ENCODE measurements at regions not wholly inside any gene's neighbourhood (a gene's known extent, or its start where the extent isn't known, plus 50 kb on each side); places are given as distances from the start of the nearest gene placed in this dataset.

DNA sequence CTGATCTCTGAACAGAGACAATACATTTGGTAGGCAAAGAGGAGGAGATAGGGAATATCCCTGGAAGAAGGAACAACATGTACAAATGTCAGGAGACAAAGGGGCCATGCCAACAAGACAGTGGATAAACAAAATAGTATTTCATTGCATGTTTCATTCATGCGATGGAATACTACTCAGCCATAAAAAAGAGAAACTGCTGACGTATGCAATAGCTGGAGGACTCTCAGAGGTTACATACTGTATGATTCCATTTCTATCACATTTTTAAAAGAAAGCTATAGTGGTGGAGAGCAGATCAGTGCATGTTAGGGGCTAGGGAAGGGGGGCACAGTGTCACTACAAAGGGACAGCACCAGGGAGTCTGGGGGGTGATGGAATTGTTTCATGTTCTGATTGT lies 572.9 kb upstream of the CADM1 start:
- DNase-seq, result no peak
- Histone ChIP-seq H3K36me3 (no peaks in the 10 kb centered on the region), H3K4me3 (no peak overlapping the region), H3K27ac (no peak overlapping the region), H3K9me3 (no peaks in the 10 kb centered on the region), H3K4me1 (no peaks in the 10 kb centered on the region), H3K27me3 (no peaks in the 10 kb centered on the region)
- TF ChIP-seq CTCF (IDR thresholded peaks at IDR 0.05), result no peak
- TF ChIP-seq POLR2A (IDR thresholded peaks at IDR 0.05), result no peak

DNA sequence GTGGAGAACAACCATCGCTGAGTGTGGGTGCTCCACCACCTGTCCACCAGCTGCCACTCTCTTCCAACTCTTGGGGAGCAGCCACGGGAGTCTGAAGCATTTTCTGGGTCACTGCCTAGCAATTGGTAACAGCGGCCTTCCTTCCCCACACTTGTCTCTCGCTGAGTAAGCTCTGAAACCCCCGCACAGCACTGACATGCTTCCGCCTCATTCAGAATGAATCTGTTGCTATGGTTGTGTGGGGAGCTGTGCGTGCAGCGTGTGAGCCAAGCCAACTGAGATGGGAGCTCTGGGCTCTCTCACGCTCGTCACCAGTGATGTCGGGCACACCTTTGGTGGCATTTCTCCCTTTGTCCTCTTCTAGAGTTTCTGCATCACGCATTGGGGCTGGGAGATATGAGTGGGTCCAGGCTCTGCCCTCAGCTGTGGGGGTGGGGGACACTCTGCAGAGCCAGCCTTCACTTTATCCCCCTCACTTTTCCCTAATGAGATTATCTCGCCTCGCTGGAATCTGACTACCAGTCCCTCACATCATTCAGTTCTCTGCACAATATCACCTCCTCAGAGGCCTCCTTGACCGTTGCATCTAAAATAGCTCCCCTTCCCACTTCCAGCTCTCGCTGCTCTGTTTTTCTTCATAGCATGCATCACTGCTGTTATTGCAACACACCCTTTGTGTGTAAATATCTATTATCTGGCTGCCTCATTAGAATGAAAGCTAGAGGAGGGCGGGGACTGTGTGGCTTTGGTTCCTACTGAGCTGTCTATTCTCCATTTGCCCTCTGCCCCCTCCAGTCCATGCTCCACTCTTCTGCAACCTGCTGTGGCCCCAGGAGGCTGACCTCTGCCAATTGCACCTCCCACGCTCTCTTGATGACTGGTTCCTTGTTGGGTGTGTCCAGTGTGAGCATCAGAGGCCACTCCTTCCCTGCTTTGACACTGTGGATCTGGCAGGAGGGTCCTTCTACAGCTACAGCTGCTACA lies 569.9 kb upstream of the CADM1 start:
- no peak for TF ChIP-seq CTCF (IDR thresholded peaks at IDR 0.05)
- TF ChIP-seq POLR2A (IDR thresholded peaks at IDR 0.05), result no peak
- Histone ChIP-seq H3K4me3 (no peak overlapping the region), H3K36me3 (no peaks in the 10 kb centered on the region), H3K27ac (no peak overlapping the region), H3K27me3 (no peaks in the 10 kb centered on the region), H3K9me3 (no peaks in the 10 kb centered on the region), H3K4me1 (no peaks in the 10 kb centered on the region)
- peak in 1 of 3 donors; percentile 46 for DNase-seq

GRCh38 chr11:116072601-116073410 lies 568.6 kb upstream of the CADM1 start:
- TF ChIP-seq POLR2A (IDR thresholded peaks at IDR 0.05) (no peak), CTCF (IDR thresholded peaks at IDR 0.05) (no peak)
- no peak overlapping the region for H3K27ac ChIP-seq
- no peaks in the 10 kb centered on the region for H3K9me3 ChIP-seq
- no peak overlapping the region for H3K4me3 ChIP-seq
- no peaks in the 10 kb centered on the region for H3K27me3 ChIP-seq
- H3K36me3 ChIP-seq, result no peaks in the 10 kb centered on the region
- no peaks in the 10 kb centered on the region for H3K4me1 ChIP-seq
- no peak for DNase-seq

GRCh38 chr11:116072133-116072532 lies 567.9 kb upstream of the CADM1 start:
- H3K4me1 ChIP-seq, result no peaks in the 10 kb centered on the region
- no peaks in the 10 kb centered on the region for H3K27me3 ChIP-seq
- TF ChIP-seq CTCF (IDR thresholded peaks at IDR 0.05) (no peak), POLR2A (IDR thresholded peaks at IDR 0.05) (no peak)
- H3K27ac ChIP-seq, result no peak overlapping the region
- no peak overlapping the region for H3K4me3 ChIP-seq
- no peak for DNase-seq
- no peaks in the 10 kb centered on the region for H3K36me3 ChIP-seq
- no peaks in the 10 kb centered on the region for H3K9me3 ChIP-seq

GRCh38 chr11:116071241-116071640 lies 567.0 kb upstream of the CADM1 start:
- Histone ChIP-seq H3K9me3 (no peaks in the 10 kb centered on the region), H3K27ac (no peak overlapping the region), H3K27me3 (no peaks in the 10 kb centered on the region), H3K4me3 (no peak overlapping the region), H3K36me3 (no peaks in the 10 kb centered on the region), H3K4me1 (no peaks in the 10 kb centered on the region)
- TF ChIP-seq POLR2A (IDR thresholded peaks at IDR 0.05) (no peak), CTCF (IDR thresholded peaks at IDR 0.05) (no peak)
- no peak for DNase-seq
